GM12864 (cell line): ENCODE measurements at regions not wholly inside any gene's neighbourhood (a gene's known extent, or its start where the extent isn't known, plus 50 kb on each side); places are given as distances from the start of the nearest gene placed in this dataset.
"Not testable (repeated sequence)": the region's sequence is repeated elsewhere in the genome, so short reads cannot be mapped to it uniquely, and the experiment has no call there.

Source experiments
- DNase-seq: peaks from one replicate; pipeline ENCODE4 v3.0.0-alpha.2; 2011; ENCODE audit warnings: low read depth
- H3K4me3 ChIP-seq: 2 replicates; pipeline ENCODE4 v1.5.1; 2011; ENCODE audit warnings: mild to moderate bottlenecking, low read depth, low read length, control low read depth
- CTCF ChIP-seq: IDR thresholded peaks from 2 replicates; pipeline ENCODE4 v1.5.1; 2011; ENCODE audit warnings: low read depth, mild to moderate bottlenecking, moderate library complexity, low read length, control low read depth, inconsistent platforms; ENCODE audit errors: missing control alignments

- H3K4me3 ChIP-seq = no peak overlapping the region
- no peak for TF ChIP-seq CTCF
- no peak for DNase-seq
Observed at GRCh38 chrX:69431420-69431819, 72.7 kb upstream of the NALF2 start.

GRCh38 chrX:69430785-69431184 is 73.3 kb upstream of the NALF2 start:
- no peak overlapping the region for H3K4me3 ChIP-seq
- DNase-seq = no peak
- TF ChIP-seq CTCF = no peak

- H3K4me3 ChIP-seq = no peak overlapping the region
- DNase-seq = no peak
- TF ChIP-seq CTCF = no peak
Observed at GRCh38 chrX:69429339-69430015, 74.6 kb upstream of the NALF2 start.

GRCh38 chrX:69428216-69428615 is 75.9 kb upstream of the NALF2 start:
- no peak for DNase-seq
- no peak overlapping the region for H3K4me3 ChIP-seq
- no peak for TF ChIP-seq CTCF

GRCh38 chrX:69424910-69425309 is 79.2 kb upstream of the NALF2 start:
- DNase-seq = no peak
- no peak overlapping the region for H3K4me3 ChIP-seq
- no peak for TF ChIP-seq CTCF

- no peak for TF ChIP-seq CTCF
- H3K4me3 ChIP-seq = no peak overlapping the region
- DNase-seq = no peak
Observed at GRCh38 chrX:69424161-69424560, 80.0 kb upstream of the NALF2 start.

- not testable (repeated sequence) for DNase-seq, H3K4me3 ChIP-seq
Observed at GRCh38 chrX:69422208-69422607, 81.9 kb upstream of the NALF2 start.
